HepG2 (cell line): ENCODE measurements at regions not wholly inside any gene's neighbourhood (a gene's known extent, or its start where the extent isn't known, plus 50 kb on each side); places are given as distances from the start of the nearest gene placed in this dataset.

ENCODE experiments used
- ATAC-seq: fragments of 200-7000 bp; cut with Tn5 transposase; 3 replicates; pipeline ENCODE4 v1.9.1; 2020; ENCODE audit warnings: mild to moderate bottlenecking, moderate library complexity
- BruUV-seq: library from RNA; stranded (reverse); fragments of 400-500 nt; replicated peaks from 2 replicates; lab custom pipeline; 2021; lab: Mats Ljungman, UMichigan
- CTCF ChIA-PET: fragments of 300-600 bp; formaldehyde crosslinking; extraction: SDS; loops from one replicate; lab custom pipeline; 2021; ENCODE audit warnings: low total read pairs, inconsistent platforms, low intra/inter-chr PET ratio; lab: Yijun Ruan, JAX
- POLR2A ChIA-PET: fragments of 350-600 bp; sonication (Branson Sonifier 250); formaldehyde crosslinking; loops from one replicate; lab custom pipeline; 2020; ENCODE audit warnings: antibody characterized with exemption, inconsistent platforms; lab: Yijun Ruan, JAX
- DNase-seq: peaks from one replicate; pipeline ENCODE4 v3.0.0-alpha.2; 2015; ENCODE audit warnings: low spot score
- FAIRE-seq: peaks from 3 replicates; lab custom pipeline; 2011; peaks lifted over from hg19 to GRCh38; lab: Jason Lieb, UNC
- H2AFZ ChIP-seq: one replicate; pipeline ENCODE4 v1.6.1; 2011; ENCODE audit warnings: low read length, inconsistent platforms
- H3K27ac ChIP-seq: fragments of 300-600 bp; 3 replicates; pipeline ENCODE4 v1.8.0; 2011; ENCODE audit warnings: mixed run types, mild to moderate bottlenecking, mixed read lengths, low read length, inconsistent platforms; ENCODE audit not compliant: insufficient read depth; ENCODE audit errors: extremely low read length
- H3K27me3 ChIP-seq, 2 experiments: fragments of 200-600 bp in 1 of 2; 2 replicates in 1 of 2; 3 replicates in 1 of 2; pipeline versions ENCODE4 v1.6.0 to v1.8.0; 2011; ENCODE audit warnings: low read length in 2 of 2, mild to moderate bottlenecking in 2 of 2, moderate library complexity in 2 of 2, inconsistent platforms in 1 of 2; ENCODE audit not compliant: insufficient read depth in 2 of 2, control insufficient read depth in 1 of 2
- H3K36me3 ChIP-seq, 2 experiments: fragments of 200-600 bp in 1 of 2; replicated peaks in 1 of 2; 2 replicates in 1 of 2; 3 replicates in 1 of 2; pipeline versions ENCODE4 v1.5.1 to v1.8.0; 2011; ENCODE audit warnings: low read length in 2 of 2, inconsistent platforms in 1 of 2; ENCODE audit not compliant: insufficient read depth in 2 of 2, control insufficient read depth in 1 of 2
- H3K4me1 ChIP-seq: 2 replicates; pipeline ENCODE4 v1.5.1; 2012; ENCODE audit warnings: low read length, inconsistent platforms; ENCODE audit not compliant: insufficient read depth
- H3K4me2 ChIP-seq: 2 replicates; pipeline ENCODE4 v1.6.0; 2011; ENCODE audit warnings: low read depth, low read length, inconsistent platforms
- H3K4me3 ChIP-seq, 3 experiments: fragments of 200-600 bp in 1 of 3; sonication (generic), shearing (Covaris generic) in 1 of 3; replicated peaks in 1 of 3; 2 replicates each; pipeline ENCODE4 v1.5.1; 2011 to 2016; ENCODE audit warnings: low read length in 3 of 3, inconsistent platforms in 2 of 3, low read depth in 2 of 3, mild to moderate bottlenecking in 2 of 3, control low read depth in 1 of 3, mixed read lengths in 1 of 3; ENCODE audit not compliant: insufficient read depth in 1 of 3
- H3K79me2 ChIP-seq: one replicate; pipeline ENCODE4 v1.6.1; 2011; ENCODE audit warnings: low read length, inconsistent platforms; ENCODE audit not compliant: insufficient read depth
- H3K9ac ChIP-seq: 2 replicates; pipeline ENCODE4 v1.6.0; 2011; ENCODE audit warnings: mild to moderate bottlenecking, low read depth, low read length, inconsistent platforms; ENCODE audit not compliant: insufficient read depth
- H3K9me3 ChIP-seq: 2 replicates; pipeline ENCODE4 v1.5.1; 2012; ENCODE audit warnings: mild to moderate bottlenecking, low read length
- H4K20me1 ChIP-seq: 2 replicates; pipeline ENCODE4 v1.6.0; 2011; ENCODE audit warnings: inconsistent platforms, mild to moderate bottlenecking, low read length, moderate library complexity; ENCODE audit not compliant: insufficient read depth
- E2F5 ChIP-seq: sonication (generic); formaldehyde crosslinking; conservative IDR thresholded peaks from 2 replicates; pipeline ENCODE4 v1.4.0; 2020; ENCODE audit warnings: missing genetic modification reagents
- ELK4 ChIP-seq: sonication (generic); formaldehyde crosslinking; IDR thresholded peaks from 2 replicates; pipeline ENCODE4 v1.9.0; 2021; ENCODE audit warnings: missing genetic modification reagents, borderline replicate concordance
- HES4 ChIP-seq: sonication (generic); formaldehyde crosslinking; IDR thresholded peaks from 2 replicates; pipeline ENCODE4 v1.9.0; 2021; ENCODE audit warnings: mild to moderate bottlenecking, missing genetic modification reagents, borderline replicate concordance
- HNRNPH1 ChIP-seq: fragments of 200-400 bp; formaldehyde crosslinking; optimal IDR thresholded peaks from 2 replicates; pipeline ENCODE3; 2017; ENCODE audit warnings: mild to moderate bottlenecking, low read depth, low read length
- NFE2 ChIP-seq: sonication (generic); formaldehyde crosslinking; IDR thresholded peaks from 2 replicates; pipeline ENCODE4 v1.4.0; 2020; ENCODE audit warnings: missing genetic modification reagents
- ONECUT2 ChIP-seq: sonication (generic); formaldehyde crosslinking; IDR thresholded peaks from 2 replicates; pipeline ENCODE4 v1.4.0; 2020; ENCODE audit warnings: missing genetic modification reagents
- SOX13 ChIP-seq, 3 experiments: fragments of 450-650 bp in 1 of 3; sonication (generic) in 1 of 3; formaldehyde crosslinking in 1 of 3; IDR thresholded peaks in 2 of 3; conservative IDR thresholded peaks in 1 of 3; 2 replicates each; pipeline versions ENCODE4 v1.5.0 to v1.6.1; 2016 to 2020; ENCODE audit warnings: antibody characterized with exemption in 1 of 3, mild to moderate bottlenecking in 1 of 3, missing compliant biosample characterization in 1 of 3, missing genetic modification reagents in 1 of 3, moderate library complexity in 1 of 3
- ZMAT3 ChIP-seq: sonication (generic); formaldehyde crosslinking; conservative IDR thresholded peaks from 2 replicates; pipeline ENCODE4 v1.7.0; 2021; ENCODE audit warnings: missing genetic modification reagents
- ZNF251 ChIP-seq: sonication (generic); formaldehyde crosslinking; IDR thresholded peaks from 2 replicates; pipeline ENCODE4 v1.9.0; 2021; ENCODE audit warnings: mild to moderate bottlenecking, missing genetic modification reagents
- ZNF275 ChIP-seq: sonication (generic); formaldehyde crosslinking; IDR thresholded peaks from 2 replicates; pipeline ENCODE4 v1.8.0; 2022; ENCODE audit warnings: missing genetic modification reagents, mild to moderate bottlenecking, inconsistent platforms, borderline replicate concordance
- ZNF678 ChIP-seq: sonication (generic); formaldehyde crosslinking; IDR thresholded peaks from 2 replicates; pipeline ENCODE4 v1.4.0; 2020; ENCODE audit warnings: mild to moderate bottlenecking, missing genetic modification reagents
- ZNF746 ChIP-seq: sonication (generic); formaldehyde crosslinking; IDR thresholded peaks from 2 replicates; pipeline ENCODE4 v1.8.0; 2022; ENCODE audit warnings: mild to moderate bottlenecking, missing genetic modification reagents
- WGBS: methylation state at CpG from one replicate; pipeline ENCODE4 v1.1.6; 2017; ENCODE audit warnings: low lambda C conversion rate; 5-methylcytosine and 5-hydroxymethylcytosine counted together
- in situ Hi-C: cut with HindIII; loops from 2 replicates; pipeline ENCODE4 v1.10.0; 2017; ENCODE audit warnings: low pct_unique_long_range_greater_than_20kb; ENCODE audit not compliant: extremely low pct_ligation_motif_present
- intact Hi-C: fragments of 100-400 bp; cut with micrococcal nuclease; formaldehyde crosslinking; loops from one replicate; pipeline ENCODE4 v1.10.0; 2022; ENCODE audit not compliant: unreplicated experiment
- TF ChIP-seq, protein P1 (sequence below): sonication (generic); formaldehyde crosslinking; IDR thresholded peaks from 2 replicates; pipeline ENCODE4 v1.5.1; 2020; ENCODE audit warnings: missing genetic modification reagents, mild to moderate bottlenecking, borderline replicate concordance

DNA sequence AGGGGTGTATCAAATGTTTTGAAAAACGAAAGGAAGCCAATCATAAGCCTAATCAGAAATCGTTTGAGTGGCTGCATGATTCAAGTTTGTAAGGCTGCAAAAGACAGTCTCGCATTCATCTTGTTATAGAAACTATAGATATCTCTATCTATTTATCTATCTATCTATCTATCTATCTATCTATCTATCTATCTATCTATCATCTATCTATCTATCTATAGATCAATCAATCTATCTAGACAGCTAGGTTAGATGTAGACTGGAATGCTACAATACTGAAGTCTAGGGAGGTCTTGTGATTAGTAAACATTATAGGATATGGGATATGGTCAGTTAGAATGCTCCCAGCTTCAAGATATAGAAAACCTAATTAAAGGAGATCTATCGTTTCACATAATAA, 52.2 kb upstream of the BTG1 start:
- ChIA-PET CTCF (no interaction called here), POLR2A (no interaction called here)
- BruUV-seq, result no TSS peak
- Histone ChIP-seq H3K36me3 (no peaks in the 10 kb centered on the region), H4K20me1 (no peaks in the 10 kb centered on the region), H2AFZ (no peak overlapping the region), H3K4me2 (no peak overlapping the region), H3K9me3 (no peaks in the 10 kb centered on the region), H3K9ac (no peak overlapping the region), H3K4me1 (no peaks in the 10 kb centered on the region), H3K27ac (no peak overlapping the region), H3K27me3 (no peaks in the 10 kb centered on the region), H3K4me3 (no peak overlapping the region), H3K79me2 (no peaks in the 10 kb centered on the region)
- FAIRE-seq (no peak), ATAC-seq (no peak), DNase-seq (no peak)
- 2% methylated on average over 4 of the region's 4 CpGs for WGBS
- intact Hi-C loops (no loop called here), in situ Hi-C loops (no loop called here)
- TF ChIP-seq ELK4 (CRISPR knock-in tag) (no peak), ZNF746 (no peak), HES4 (no peak), ONECUT2 (CRISPR knock-in tag) (no peak), NFE2 (CRISPR knock-in tag) (no peak), ZNF275 (CRISPR knock-in tag) (no peak), E2F5 (no peak), SOX13 (IDR thresholded peaks at IDR 0.05) (no peak), SOX13 (CRISPR knock-in tag; conservative IDR thresholded peaks at IDR 0.05 in 1 of 2, IDR thresholded peaks at IDR 0.05 in 1 of 2) (no peak), ZNF251 (no peak), HNRNPH1 (no peak), ZMAT3 (CRISPR knock-in tag) (no peak), ZNF678 (no peak)
- TF ChIP-seq, protein P1, sequence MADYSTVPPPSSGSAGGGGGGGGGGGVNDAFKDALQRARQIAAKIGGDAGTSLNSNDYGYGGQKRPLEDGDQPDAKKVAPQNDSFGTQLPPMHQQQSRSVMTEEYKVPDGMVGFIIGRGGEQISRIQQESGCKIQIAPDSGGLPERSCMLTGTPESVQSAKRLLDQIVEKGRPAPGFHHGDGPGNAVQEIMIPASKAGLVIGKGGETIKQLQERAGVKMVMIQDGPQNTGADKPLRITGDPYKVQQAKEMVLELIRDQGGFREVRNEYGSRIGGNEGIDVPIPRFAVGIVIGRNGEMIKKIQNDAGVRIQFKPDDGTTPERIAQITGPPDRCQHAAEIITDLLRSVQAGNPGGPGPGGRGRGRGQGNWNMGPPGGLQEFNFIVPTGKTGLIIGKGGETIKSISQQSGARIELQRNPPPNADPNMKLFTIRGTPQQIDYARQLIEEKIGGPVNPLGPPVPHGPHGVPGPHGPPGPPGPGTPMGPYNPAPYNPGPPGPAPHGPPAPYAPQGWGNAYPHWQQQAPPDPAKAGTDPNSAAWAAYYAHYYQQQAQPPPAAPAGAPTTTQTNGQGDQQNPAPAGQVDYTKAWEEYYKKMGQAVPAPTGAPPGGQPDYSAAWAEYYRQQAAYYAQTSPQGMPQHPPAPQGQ (CRISPR knock-in tag), result no peak
